HG02610 (cell line): ENCODE measurements at regions not wholly inside any gene's neighbourhood (a gene's known extent, or its start where the extent isn't known, plus 50 kb on each side); places are given as distances from the start of the nearest gene placed in this dataset.

Source experiments
- ATAC-seq: cut with Tn5 transposase; IDR thresholded peaks from one replicate; pipeline ENCODE4 v1.9.1; 2021; ENCODE audit warnings: mild to moderate bottlenecking, moderate library complexity; ENCODE audit not compliant: unreplicated experiment

GRCh38 chr22:22417495-22418162 is 90.9 kb downstream of the ZNF280B start:
- ATAC-seq = no peak

- ATAC-seq = no peak
These were observed 90.4 kb downstream of the ZNF280B start for GRCh38 chr22:22418163-22418549.

- ATAC-seq = no peak
These were observed 89.6 kb downstream of the ZNF280B start for GRCh38 chr22:22418957-22419356.

GRCh38 chr22:22420580-22420979 is 88.0 kb downstream of the ZNF280B start:
- no peak for ATAC-seq

- ATAC-seq = no peak
These were observed 87.2 kb downstream of the ZNF280B start for GRCh38 chr22:22421392-22421791.

GRCh38 chr22:22422629-22423112 is 85.9 kb downstream of the ZNF280B start:
- ATAC-seq = peak; percentile 96

- no peak for ATAC-seq
These were observed 84.9 kb downstream of the ZNF280B start for GRCh38 chr22:22423681-22424080.

GRCh38 chr22:22424210-22424800 is 84.2 kb downstream of the ZNF280B start:
- ATAC-seq = no peak

- ATAC-seq = no peak
These were observed 83.6 kb downstream of the ZNF280B start for GRCh38 chr22:22424956-22425355.

GRCh38 chr22:22425356-22425755 is 83.2 kb downstream of the ZNF280B start:
- ATAC-seq = no peak

- no peak for ATAC-seq
These were observed 82.5 kb downstream of the ZNF280B start for GRCh38 chr22:22425783-22426624.

GRCh38 chr22:22427542-22428065 is 80.9 kb downstream of the ZNF280B start:
- ATAC-seq = no peak

GRCh38 chr22:22428222-22429098 is 80.1 kb downstream of the ZNF280B start:
- no peak for ATAC-seq

GRCh38 chr22:22429369-22430108 is 79.0 kb downstream of the ZNF280B start:
- no peak for ATAC-seq

GRCh38 chr22:22430111-22430820 is 78.3 kb downstream of the ZNF280B start:
- no peak for ATAC-seq

GRCh38 chr22:22431271-22432220 is 77.0 kb downstream of the ZNF280B start:
- ATAC-seq = peak; percentile 55

- ATAC-seq = no peak
These were observed 76.1 kb downstream of the ZNF280B start for GRCh38 chr22:22432479-22432878.

- no peak for ATAC-seq
These were observed 75.6 kb downstream of the ZNF280B start for GRCh38 chr22:22432937-22433336.
